HCT116 (cell line): ENCODE measurements at regions not wholly inside any gene's neighbourhood (a gene's known extent, or its start where the extent isn't known, plus 50 kb on each side); places are given as distances from the start of the nearest gene placed in this dataset.

Source experiments
- EZH2 ChIP-seq: fragments of 200-600 bp; sonication (generic); IDR thresholded peaks from 2 replicates; pipeline ENCODE4 v1.6.1; 2017; ENCODE audit warnings: antibody characterized with exemption, mixed run types
- POLR2A ChIP-seq: IDR thresholded peaks from 2 replicates; pipeline ENCODE4 v1.7.0; 2011; ENCODE audit warnings: borderline replicate concordance; ENCODE audit not compliant: insufficient read depth, insufficient read length; ENCODE audit errors: extremely low read depth
- POLR2AphosphoS5 ChIP-seq: IDR thresholded peaks from 2 replicates; pipeline ENCODE4 v1.6.1; 2011; ENCODE audit warnings: mild to moderate bottlenecking, low read depth, low read length, moderate library complexity
- SIN3A ChIP-seq: IDR thresholded peaks from 2 replicates; pipeline ENCODE4 v1.6.1; 2012; ENCODE audit warnings: low read depth
- ZNF274 ChIP-seq: fragments of 200-500 bp; sonication (Bioruptor generic); IDR thresholded peaks from 2 replicates; pipeline ENCODE4 v1.6.1; 2014; ENCODE audit warnings: mild to moderate bottlenecking, low read depth, low read length, inconsistent platforms
- TF ChIP-seq, protein P1 (sequence below): IDR thresholded peaks from 2 replicates; pipeline ENCODE4 v1.6.1; 2012; ENCODE audit warnings: low read depth
- TF ChIP-seq, protein P2 (sequence below), 3 experiments: fragments of 200-600 bp in 1 of 3; sonication (generic) in 1 of 3; IDR thresholded peaks in 2 of 3; conservative IDR thresholded peaks in 1 of 3; 2 replicates each; pipeline ENCODE4 v1.5.1; 2012 to 2017; ENCODE audit warnings: low read depth in 2 of 3, low read length in 2 of 3, antibody characterized with exemption in 1 of 3, borderline replicate concordance in 1 of 3, control low read depth in 1 of 3, mild to moderate bottlenecking in 1 of 3, mixed read lengths in 1 of 3, mixed run types in 1 of 3, moderate library complexity in 1 of 3; ENCODE audit not compliant: insufficient read depth in 1 of 3
- TF ChIP-seq, protein P3 (sequence below): IDR thresholded peaks from 2 replicates; pipeline ENCODE4 v1.6.1; 2012

DNA sequence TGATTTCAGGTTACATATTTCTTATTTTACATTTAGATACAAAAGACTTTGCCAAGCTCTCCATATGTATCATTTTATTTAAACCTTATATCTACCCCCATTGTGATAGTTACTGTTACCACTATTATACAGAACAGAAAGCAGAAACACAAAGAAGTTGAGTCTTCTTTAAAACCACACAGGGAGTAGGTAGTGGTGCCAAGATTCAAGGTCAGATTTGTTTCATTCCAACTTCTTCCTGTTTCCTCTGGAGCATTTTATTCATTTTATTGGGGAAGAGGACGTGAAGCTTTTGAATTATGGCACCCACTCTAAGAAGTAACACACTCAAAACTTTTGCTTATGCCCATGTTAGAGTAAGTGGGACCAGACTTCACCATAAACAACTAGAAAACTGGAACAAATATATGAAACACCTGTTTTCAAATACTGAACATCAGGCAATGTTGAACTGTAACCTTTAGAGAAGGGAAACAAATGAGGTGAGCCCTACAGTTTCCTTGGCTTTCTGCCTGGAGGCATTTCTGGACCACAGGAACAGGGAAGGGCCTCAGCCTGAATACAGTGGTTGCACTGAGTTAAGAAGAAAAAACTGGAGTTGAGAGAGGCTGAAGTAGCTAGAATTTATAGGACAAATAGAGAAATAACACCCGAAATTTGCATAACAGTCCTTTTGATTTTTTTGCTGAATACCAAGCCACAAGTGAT, 160.4 kb upstream of the SSTR1 start:
- TF ChIP-seq POLR2AphosphoS5, result no peak
- TF ChIP-seq, protein P1, sequence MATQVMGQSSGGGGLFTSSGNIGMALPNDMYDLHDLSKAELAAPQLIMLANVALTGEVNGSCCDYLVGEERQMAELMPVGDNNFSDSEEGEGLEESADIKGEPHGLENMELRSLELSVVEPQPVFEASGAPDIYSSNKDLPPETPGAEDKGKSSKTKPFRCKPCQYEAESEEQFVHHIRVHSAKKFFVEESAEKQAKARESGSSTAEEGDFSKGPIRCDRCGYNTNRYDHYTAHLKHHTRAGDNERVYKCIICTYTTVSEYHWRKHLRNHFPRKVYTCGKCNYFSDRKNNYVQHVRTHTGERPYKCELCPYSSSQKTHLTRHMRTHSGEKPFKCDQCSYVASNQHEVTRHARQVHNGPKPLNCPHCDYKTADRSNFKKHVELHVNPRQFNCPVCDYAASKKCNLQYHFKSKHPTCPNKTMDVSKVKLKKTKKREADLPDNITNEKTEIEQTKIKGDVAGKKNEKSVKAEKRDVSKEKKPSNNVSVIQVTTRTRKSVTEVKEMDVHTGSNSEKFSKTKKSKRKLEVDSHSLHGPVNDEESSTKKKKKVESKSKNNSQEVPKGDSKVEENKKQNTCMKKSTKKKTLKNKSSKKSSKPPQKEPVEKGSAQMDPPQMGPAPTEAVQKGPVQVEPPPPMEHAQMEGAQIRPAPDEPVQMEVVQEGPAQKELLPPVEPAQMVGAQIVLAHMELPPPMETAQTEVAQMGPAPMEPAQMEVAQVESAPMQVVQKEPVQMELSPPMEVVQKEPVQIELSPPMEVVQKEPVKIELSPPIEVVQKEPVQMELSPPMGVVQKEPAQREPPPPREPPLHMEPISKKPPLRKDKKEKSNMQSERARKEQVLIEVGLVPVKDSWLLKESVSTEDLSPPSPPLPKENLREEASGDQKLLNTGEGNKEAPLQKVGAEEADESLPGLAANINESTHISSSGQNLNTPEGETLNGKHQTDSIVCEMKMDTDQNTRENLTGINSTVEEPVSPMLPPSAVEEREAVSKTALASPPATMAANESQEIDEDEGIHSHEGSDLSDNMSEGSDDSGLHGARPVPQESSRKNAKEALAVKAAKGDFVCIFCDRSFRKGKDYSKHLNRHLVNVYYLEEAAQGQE, result no peak
- TF ChIP-seq EZH2, result no peak
- TF ChIP-seq ZNF274, result no peak
- no peak for TF ChIP-seq POLR2A
- TF ChIP-seq, protein P2, sequence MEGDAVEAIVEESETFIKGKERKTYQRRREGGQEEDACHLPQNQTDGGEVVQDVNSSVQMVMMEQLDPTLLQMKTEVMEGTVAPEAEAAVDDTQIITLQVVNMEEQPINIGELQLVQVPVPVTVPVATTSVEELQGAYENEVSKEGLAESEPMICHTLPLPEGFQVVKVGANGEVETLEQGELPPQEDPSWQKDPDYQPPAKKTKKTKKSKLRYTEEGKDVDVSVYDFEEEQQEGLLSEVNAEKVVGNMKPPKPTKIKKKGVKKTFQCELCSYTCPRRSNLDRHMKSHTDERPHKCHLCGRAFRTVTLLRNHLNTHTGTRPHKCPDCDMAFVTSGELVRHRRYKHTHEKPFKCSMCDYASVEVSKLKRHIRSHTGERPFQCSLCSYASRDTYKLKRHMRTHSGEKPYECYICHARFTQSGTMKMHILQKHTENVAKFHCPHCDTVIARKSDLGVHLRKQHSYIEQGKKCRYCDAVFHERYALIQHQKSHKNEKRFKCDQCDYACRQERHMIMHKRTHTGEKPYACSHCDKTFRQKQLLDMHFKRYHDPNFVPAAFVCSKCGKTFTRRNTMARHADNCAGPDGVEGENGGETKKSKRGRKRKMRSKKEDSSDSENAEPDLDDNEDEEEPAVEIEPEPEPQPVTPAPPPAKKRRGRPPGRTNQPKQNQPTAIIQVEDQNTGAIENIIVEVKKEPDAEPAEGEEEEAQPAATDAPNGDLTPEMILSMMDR (IDR thresholded peaks at IDR 0.05 in 2 of 3, conservative IDR thresholded peaks at IDR 0.05 in 1 of 3; ENCODE audit: borderline replicate concordance in 1 of 3, insufficient read depth in 1 of 3, low read depth in 2 of 3, low read length in 2 of 3), result no peak
- TF ChIP-seq SIN3A, result no peak
- TF ChIP-seq, protein P3, sequence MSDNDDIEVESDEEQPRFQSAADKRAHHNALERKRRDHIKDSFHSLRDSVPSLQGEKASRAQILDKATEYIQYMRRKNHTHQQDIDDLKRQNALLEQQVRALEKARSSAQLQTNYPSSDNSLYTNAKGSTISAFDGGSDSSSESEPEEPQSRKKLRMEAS, result no peak
